ENCODE measurements at regions not wholly inside any gene's neighbourhood (a gene's known extent, or its start where the extent isn't known, plus 50 kb on each side); places are given as distances from the start of the nearest gene placed in this dataset.

- Histone ChIP-seq H3K4me1 (ENCODE audit: insufficient read depth, low read length) (peaks cover 11% of the 10 kb centered on the region), H3K27me3 (ENCODE audit: control insufficient read depth in 1 of 2, insufficient read depth in 2 of 2, low read length in 2 of 2) (peaks cover 4 to 24% of the 10 kb centered on the region in 2 experiments; a peak in 4 of 5 replicates), H3K9ac (ENCODE audit: insufficient read depth, low read depth, low read length) (no peak overlapping the region), H2AFZ (ENCODE audit: low read length) (no peak overlapping the region), H4K20me1 (ENCODE audit: insufficient read depth, low read length) (no peaks in the 10 kb centered on the region), H3K4me2 (ENCODE audit: low read depth, low read length) (no peak overlapping the region), H3K36me3 (replicated peaks in 1 of 2; ENCODE audit: control insufficient read depth in 1 of 2, insufficient read depth in 2 of 2, low read length in 2 of 2) (no peaks in the 10 kb centered on the region), H3K27ac (ENCODE audit: extremely low read length, insufficient read depth, low read length) (no peak overlapping the region), H3K4me3 (replicated peaks in 1 of 3; ENCODE audit: insufficient read depth in 1 of 3, low read depth in 2 of 3, low read length in 3 of 3) (no peak overlapping the region), H3K9me3 (ENCODE audit: low read length) (no peaks in the 10 kb centered on the region), H3K79me2 (ENCODE audit: insufficient read depth, low read length) (no peaks in the 10 kb centered on the region)
- ATAC-seq, result no peak
- DNase-seq (ENCODE audit: low spot score), result no peak
- 37% methylated on average over 9 of the region's 9 CpGs for WGBS (ENCODE audit: low lambda C conversion rate)
- BruUV-seq (replicated peaks), result no TSS peak
- in situ Hi-C loops (cut with HindIII; ENCODE audit: extremely low pct_ligation_motif_present, low pct_unique_long_range_greater_than_20kb), result no loop called here
- TF ChIP-seq SRY (CRISPR knock-in tag; IDR thresholded peaks at IDR 0.05), result no peak
- TF ChIP-seq MXD4 (CRISPR knock-in tag; IDR thresholded peaks at IDR 0.05), result no peak
- no peak for TF ChIP-seq CEBPG (CRISPR knock-in tag; IDR thresholded peaks at IDR 0.05)
- TF ChIP-seq ZNF75D (CRISPR knock-in tag; IDR thresholded peaks at IDR 0.05; ENCODE audit: borderline replicate concordance), result no peak
- TF ChIP-seq GTF3A (CRISPR knock-in tag; conservative IDR thresholded peaks at IDR 0.05), result no peak
- TF ChIP-seq ZNF326 (CRISPR knock-in tag; IDR thresholded peaks at IDR 0.05; ENCODE audit: borderline replicate concordance), result no peak
- TF ChIP-seq RFX1 (IDR thresholded peaks at IDR 0.05), result no peak
- no peak for TF ChIP-seq ZNF383 (CRISPR knock-in tag; IDR thresholded peaks at IDR 0.05; ENCODE audit: borderline replicate concordance)
- no peak for TF ChIP-seq SMAD1 (CRISPR knock-in tag; IDR thresholded peaks at IDR 0.05; ENCODE audit: borderline replicate concordance, low read depth)
- TF ChIP-seq SOX5 (CRISPR knock-in tag; IDR thresholded peaks at IDR 0.05; ENCODE audit: borderline replicate concordance), result no peak
- POLR2A ChIA-PET, result no interaction called here
- intact Hi-C loops (cut with micrococcal nuclease; ENCODE audit: unreplicated experiment), result no loop called here
- no peak for FAIRE-seq
- CTCF ChIA-PET (ENCODE audit: low intra/inter-chr PET ratio, low total read pairs), result no interaction called here
These were observed 180.5 kb upstream of the NECTIN1 start for GRCh38 chr11:119909495-119909894.

GRCh38 chr11:119909077-119909476 lies 180.1 kb upstream of the NECTIN1 start:
- WGBS (ENCODE audit: low lambda C conversion rate), result 0% methylated on average over 1 of the region's 2 CpGs
- H2AFZ ChIP-seq (ENCODE audit: low read length), result no peak overlapping the region
- ATAC-seq (no peak), DNase-seq (ENCODE audit: low spot score) (no peak), FAIRE-seq (no peak)
- peaks cover 11% of the 10 kb centered on the region for H3K4me1 ChIP-seq (ENCODE audit: insufficient read depth, low read length)
- POLR2A ChIA-PET, result no interaction called here
- no peak overlapping the region for H3K9ac ChIP-seq (ENCODE audit: insufficient read depth, low read depth, low read length)
- no peak overlapping the region for H3K4me2 ChIP-seq (ENCODE audit: low read depth, low read length)
- CTCF ChIA-PET (ENCODE audit: low intra/inter-chr PET ratio, low total read pairs), result no interaction called here
- H3K27ac ChIP-seq (ENCODE audit: extremely low read length, insufficient read depth, low read length), result no peak overlapping the region
- H3K27me3 ChIP-seq (ENCODE audit: control insufficient read depth in 1 of 2, insufficient read depth in 2 of 2, low read length in 2 of 2), result peaks cover 4 to 24% of the 10 kb centered on the region in 2 experiments; a peak in 4 of 5 replicates
- no TSS peak for BruUV-seq (replicated peaks)
- intact Hi-C loops (cut with micrococcal nuclease; ENCODE audit: unreplicated experiment) (no loop called here), in situ Hi-C loops (cut with HindIII; ENCODE audit: extremely low pct_ligation_motif_present, low pct_unique_long_range_greater_than_20kb) (no loop called here)
- H3K36me3 ChIP-seq (replicated peaks in 1 of 2; ENCODE audit: control insufficient read depth in 1 of 2, insufficient read depth in 2 of 2, low read length in 2 of 2), result no peaks in the 10 kb centered on the region
- no peaks in the 10 kb centered on the region for H3K79me2 ChIP-seq (ENCODE audit: insufficient read depth, low read length)
- no peaks in the 10 kb centered on the region for H4K20me1 ChIP-seq (ENCODE audit: insufficient read depth, low read length)
- H3K9me3 ChIP-seq (ENCODE audit: low read length), result no peaks in the 10 kb centered on the region
- no peak overlapping the region for H3K4me3 ChIP-seq (replicated peaks in 1 of 3; ENCODE audit: insufficient read depth in 1 of 3, low read depth in 2 of 3, low read length in 3 of 3)
- TF ChIP-seq STAG1 (CRISPR knock-in tag; IDR thresholded peaks at IDR 0.05) (no peak), ZNF275 (CRISPR knock-in tag; IDR thresholded peaks at IDR 0.05; ENCODE audit: borderline replicate concordance) (no peak), ZNF441 (CRISPR knock-in tag; IDR thresholded peaks at IDR 0.05; ENCODE audit: borderline replicate concordance) (no peak), MAX (IDR thresholded peaks at IDR 0.05) (no peak), ZNF720 (CRISPR knock-in tag; IDR thresholded peaks at IDR 0.05) (no peak), ZKSCAN5 (CRISPR knock-in tag; IDR thresholded peaks at IDR 0.05) (no peak), TGIF2 (CRISPR knock-in tag; IDR thresholded peaks at IDR 0.05) (no peak), ZNF367 (CRISPR knock-in tag; IDR thresholded peaks at IDR 0.05; ENCODE audit: borderline replicate concordance) (no peak), ZNF33A (CRISPR knock-in tag; IDR thresholded peaks at IDR 0.05; ENCODE audit: borderline replicate concordance) (no peak), JDP2 (CRISPR knock-in tag; IDR thresholded peaks at IDR 0.05; ENCODE audit: borderline replicate concordance) (no peak), MATR3 (CRISPR knock-in tag; IDR thresholded peaks at IDR 0.05) (no peak), MBNL3 (CRISPR knock-in tag; conservative IDR thresholded peaks at IDR 0.05) (no peak), CEBPG (CRISPR knock-in tag; IDR thresholded peaks at IDR 0.05) (no peak), ZNF652 (CRISPR knock-in tag; IDR thresholded peaks at IDR 0.05; ENCODE audit: borderline replicate concordance, low read depth) (no peak)

Measured in HepG2 (cell line).